B cell (primary cell): ENCODE measurements at regions not wholly inside any gene's neighbourhood (a gene's known extent, or its start where the extent isn't known, plus 50 kb on each side); places are given as distances from the start of the nearest gene placed in this dataset.

Experiments
- ATAC-seq: fragments of 200-7000 bp; cut with Tn5 transposase; one replicate; pipeline ENCODE4 v1.10.0; 2021; ENCODE audit warnings: low read depth, mild to moderate bottlenecking, moderate number of reproducible peaks, moderate library complexity
- CTCF ChIA-PET: fragments of 350-600 bp; sonication (Branson Sonifier 250); formaldehyde crosslinking; loops from one replicate; lab custom pipeline; 2021; ENCODE audit warnings: antibody characterized with exemption, inconsistent platforms; lab: Charles Lee
- POLR2A ChIA-PET: fragments of 350-600 bp; sonication (Branson Sonifier 250); formaldehyde crosslinking; loops from one replicate; lab custom pipeline; 2021; ENCODE audit warnings: antibody characterized with exemption; lab: Charles Lee
- DNase-seq: peaks from one replicate; pipeline ENCODE4 v3.0.0; 2013
- H2AFZ ChIP-seq: 2 replicates; pipeline ENCODE4 v1.6.1; 2012; ENCODE audit warnings: mild to moderate bottlenecking, low read depth, low read length; ENCODE audit not compliant: insufficient read depth, poor library complexity, severe bottlenecking
- H3K27ac ChIP-seq, 2 donors: 1 replicate in 1 of 2; 2 replicates in 1 of 2; pipeline ENCODE4 v1.5.1; 2012 to 2013; ENCODE audit warnings: low read length in 2 of 2, mild to moderate bottlenecking in 2 of 2, moderate library complexity in 1 of 2
- H3K27me3 ChIP-seq, 4 experiments: fragments of 200-600 bp in 1 of 4; sonication (generic) in 1 of 4; replicated peaks in 1 of 4; 1 replicate in 2 of 4; 2 replicates in 2 of 4; pipeline versions ENCODE4 v1.6.1 to v1.7.0; 2013 to 2016; ENCODE audit warnings: low read length in 3 of 4, mild to moderate bottlenecking in 2 of 4, mixed read lengths in 1 of 4, moderate library complexity in 1 of 4; ENCODE audit not compliant: insufficient read depth in 4 of 4, control insufficient read depth in 3 of 4; ENCODE audit errors: control extremely low read depth in 1 of 4
- H3K36me3 ChIP-seq, 2 experiments: replicated peaks in 1 of 2; 1 replicate in 1 of 2; 2 replicates in 1 of 2; pipeline versions ENCODE4 v1.6.1 to v1.7.1; 2013; ENCODE audit warnings: low read length in 1 of 2; ENCODE audit not compliant: insufficient read depth in 2 of 2, control insufficient read depth in 1 of 2; ENCODE audit errors: control extremely low read depth in 1 of 2, extremely low read depth in 1 of 2
- H3K4me1 ChIP-seq, 2 donors: fragments of 200-600 bp in 1 of 2; sonication (generic) in 1 of 2; 1 replicate in 1 of 2; 2 replicates in 1 of 2; pipeline versions ENCODE4 v1.5.1 to v1.6.1; 2013 to 2017; ENCODE audit warnings: low read length in 2 of 2; ENCODE audit not compliant: control insufficient read depth in 2 of 2, insufficient read depth in 2 of 2
- H3K4me2 ChIP-seq: replicated peaks from 2 replicates; pipeline ENCODE3; 2012; ENCODE audit warnings: mild to moderate bottlenecking, low read depth, low read length; ENCODE audit not compliant: poor library complexity, severe bottlenecking
- H3K4me3 ChIP-seq, 5 experiments: fragments of 200-600 bp in 1 of 5; sonication (generic) in 1 of 5; 1 replicate in 3 of 5; 2 replicates in 2 of 5; pipeline versions ENCODE4 v1.5.1 to v1.7.0; 2011 to 2016; ENCODE audit warnings: low read length in 4 of 5, mild to moderate bottlenecking in 4 of 5, low read depth in 2 of 5, control low read depth in 1 of 5, moderate library complexity in 1 of 5; ENCODE audit not compliant: insufficient read depth in 1 of 5; ENCODE audit errors: control extremely low read depth in 1 of 5, extremely low read depth in 1 of 5
- H3K79me2 ChIP-seq: fragments of 200-600 bp; sonication (generic); one replicate; pipeline ENCODE4 v1.6.0; 2016; ENCODE audit warnings: low read length; ENCODE audit not compliant: control insufficient read depth, insufficient read depth
- H3K9ac ChIP-seq: fragments of 200-600 bp; sonication (generic); 2 replicates; pipeline ENCODE4 v1.6.1; 2017; ENCODE audit warnings: mild to moderate bottlenecking, low read length, moderate library complexity
- H3K9me3 ChIP-seq, 3 donors: one replicate each; pipeline versions ENCODE4 v1.6.1 to v1.7.1; 2013; ENCODE audit warnings: low read length in 2 of 3; ENCODE audit not compliant: control insufficient read depth in 2 of 3, insufficient read depth in 1 of 3; ENCODE audit errors: control extremely low read depth in 1 of 3
- H4K20me1 ChIP-seq: 2 replicates; pipeline ENCODE4 v1.6.0; 2012; ENCODE audit warnings: mild to moderate bottlenecking, low read length; ENCODE audit not compliant: insufficient read depth, control insufficient read depth, poor library complexity, severe bottlenecking
- H3K27ac Mint-ChIP-seq: one replicate; pipeline ENCODE4 v1.8.0; 2021; ENCODE audit warnings: mixed read lengths
- H3K27me3 Mint-ChIP-seq: one replicate; pipeline ENCODE4 v1.8.0; 2021; ENCODE audit warnings: mixed read lengths
- H3K4me1 Mint-ChIP-seq: one replicate; pipeline ENCODE4 v1.8.0; 2021; ENCODE audit warnings: mixed read lengths
- H3K4me3 Mint-ChIP-seq: one replicate; pipeline ENCODE4 v1.8.0; 2021; ENCODE audit warnings: mixed read lengths
- H3K9me3 Mint-ChIP-seq: one replicate; pipeline ENCODE4 v1.8.0; 2022; ENCODE audit warnings: mixed read lengths; ENCODE audit not compliant: insufficient read depth
- EZH2 ChIP-seq: IDR thresholded peaks from 2 replicates; pipeline ENCODE4 v1.6.1; 2012; ENCODE audit warnings: borderline replicate concordance, low read depth, mild to moderate bottlenecking, moderate library complexity, low read length; ENCODE audit not compliant: insufficient read depth, poor library complexity, severe bottlenecking
- WGBS: methylation state at CpG from one replicate; pipeline ENCODE4 v1.1.5; 2013; ENCODE audit warnings: missing lambda C conversion rate; ENCODE audit not compliant: insufficient coverage; 5-methylcytosine and 5-hydroxymethylcytosine counted together
- intact Hi-C: fragments of 100-400 bp; cut with micrococcal nuclease; formaldehyde crosslinking; loops from one replicate; pipeline ENCODE4 v1.10.0; 2022
- TF ChIP-seq, protein P1 (sequence below): fragments of 200-600 bp; IDR thresholded peaks from one replicate; pipeline ENCODE4 v1.8.0; 2022; ENCODE audit warnings: antibody characterized with exemption, mild to moderate bottlenecking

- ATAC-seq: no peak
- Histone ChIP-seq H3K36me3 (no peaks in the 10 kb centered on the region), H3K27ac (no peak overlapping the region), H3K4me1 (peaks cover 27 to 46% of the 10 kb centered on the region in 2 donors), H3K27me3 (no peaks in the 10 kb centered on the region), H3K9me3 (no peaks in the 10 kb centered on the region), H4K20me1 (no peaks in the 10 kb centered on the region), H3K9ac (no peak overlapping the region), H3K4me2 (peak overlapping the region; percentile 11), H2AFZ (no peak overlapping the region), H3K4me3 (no peak overlapping the region), H3K79me2 (peaks cover 69% of the 10 kb centered on the region)
- no peaks in the 10 kb centered on the region for H3K27me3 Mint-ChIP-seq
- no peaks in the 10 kb centered on the region for H3K9me3 Mint-ChIP-seq
- H3K4me1 Mint-ChIP-seq: peaks cover 36% of the 10 kb centered on the region
- 45% methylated on average over 15 of the region's 16 CpGs for WGBS
- no peak for TF ChIP-seq EZH2
- TF ChIP-seq, protein P1, sequence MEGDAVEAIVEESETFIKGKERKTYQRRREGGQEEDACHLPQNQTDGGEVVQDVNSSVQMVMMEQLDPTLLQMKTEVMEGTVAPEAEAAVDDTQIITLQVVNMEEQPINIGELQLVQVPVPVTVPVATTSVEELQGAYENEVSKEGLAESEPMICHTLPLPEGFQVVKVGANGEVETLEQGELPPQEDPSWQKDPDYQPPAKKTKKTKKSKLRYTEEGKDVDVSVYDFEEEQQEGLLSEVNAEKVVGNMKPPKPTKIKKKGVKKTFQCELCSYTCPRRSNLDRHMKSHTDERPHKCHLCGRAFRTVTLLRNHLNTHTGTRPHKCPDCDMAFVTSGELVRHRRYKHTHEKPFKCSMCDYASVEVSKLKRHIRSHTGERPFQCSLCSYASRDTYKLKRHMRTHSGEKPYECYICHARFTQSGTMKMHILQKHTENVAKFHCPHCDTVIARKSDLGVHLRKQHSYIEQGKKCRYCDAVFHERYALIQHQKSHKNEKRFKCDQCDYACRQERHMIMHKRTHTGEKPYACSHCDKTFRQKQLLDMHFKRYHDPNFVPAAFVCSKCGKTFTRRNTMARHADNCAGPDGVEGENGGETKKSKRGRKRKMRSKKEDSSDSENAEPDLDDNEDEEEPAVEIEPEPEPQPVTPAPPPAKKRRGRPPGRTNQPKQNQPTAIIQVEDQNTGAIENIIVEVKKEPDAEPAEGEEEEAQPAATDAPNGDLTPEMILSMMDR: no peak
- CTCF ChIA-PET: interaction anchor here (0.6 to 4.6 kb wide), 3 partner anchors 9 to 102 kb away, joined by 3 to 37 read pairs (median 4); no protein-coding TSS in a partner anchor
- no peak for DNase-seq
- POLR2A ChIA-PET: no interaction called here
- no peak overlapping the region for H3K4me3 Mint-ChIP-seq
- peak overlapping the region; percentile 41 for H3K27ac Mint-ChIP-seq
- intact Hi-C loops: no loop called here
Observed at GRCh38 chr17:77392376-77393273, 251.9 kb downstream of the SEC14L1 start.

- Histone ChIP-seq H3K4me2 (no peak overlapping the region), H3K4me1 (peaks cover 27 to 46% of the 10 kb centered on the region in 2 donors), H3K27ac (no peak overlapping the region), H3K27me3 (no peaks in the 10 kb centered on the region), H2AFZ (no peak overlapping the region), H4K20me1 (no peaks in the 10 kb centered on the region), H3K9me3 (no peaks in the 10 kb centered on the region), H3K4me3 (no peak overlapping the region), H3K79me2 (peaks cover 71% of the 10 kb centered on the region), H3K36me3 (peaks cover 0 to 1% of the 10 kb centered on the region in 2 experiments), H3K9ac (no peak overlapping the region)
- ChIA-PET CTCF (interaction anchor here (0.6 to 1.0 kb wide), 2 partner anchors 69 to 101 kb away, joined by 3 to 4 read pairs; no protein-coding TSS in a partner anchor), POLR2A (no interaction called here)
- TF ChIP-seq, protein P1: no peak
- no peak for TF ChIP-seq EZH2
- Mint-ChIP-seq H3K27ac (no peak overlapping the region), H3K9me3 (no peaks in the 10 kb centered on the region), H3K4me3 (no peak overlapping the region), H3K4me1 (peaks cover 36% of the 10 kb centered on the region), H3K27me3 (no peaks in the 10 kb centered on the region)
- no peak for DNase-seq
- no peak for ATAC-seq
- intact Hi-C loops: no loop called here
- WGBS: 90% methylated on average over 3 of the region's 5 CpGs
Observed at GRCh38 chr17:77393274-77393600, 252.5 kb downstream of the SEC14L1 start.
